Glomerular endothelial cell (primary cell): ENCODE measurements at regions not wholly inside any gene's neighbourhood (a gene's known extent, or its start where the extent isn't known, plus 50 kb on each side); places are given as distances from the start of the nearest gene placed in this dataset.

Source experiments
- DNase-seq: peaks from one replicate; pipeline ENCODE4 v3.0.0-alpha.2; 2011; ENCODE audit warnings: low read depth, low spot score; ENCODE audit errors: extremely low read depth

DNA sequence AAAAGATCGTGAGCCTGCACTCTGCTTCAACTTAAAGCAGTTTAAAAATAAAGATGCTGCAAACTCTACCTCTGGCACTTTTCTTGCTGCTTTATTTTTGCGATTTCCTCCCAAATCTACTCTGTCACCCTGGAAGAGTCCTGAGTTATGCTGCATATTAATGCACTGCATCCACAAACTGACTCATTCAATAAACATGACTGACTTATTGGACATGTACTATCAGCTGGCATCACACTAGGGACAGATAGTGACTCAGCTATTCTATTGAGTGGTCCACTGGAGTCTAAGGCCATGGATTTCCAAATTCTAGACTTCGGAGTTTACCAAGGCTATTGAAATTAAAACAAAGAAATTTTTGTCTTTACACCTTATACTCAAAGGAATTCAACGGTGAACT is 90.7 kb upstream of the PTPRR start:
- DNase-seq: no peak

GRCh38 chr12:71010143-71010479 is 89.6 kb upstream of the PTPRR start:
- DNase-seq: no peak

GRCh38 chr12:71009430-71010142 is 89.0 kb upstream of the PTPRR start:
- DNase-seq: no peak

DNA sequence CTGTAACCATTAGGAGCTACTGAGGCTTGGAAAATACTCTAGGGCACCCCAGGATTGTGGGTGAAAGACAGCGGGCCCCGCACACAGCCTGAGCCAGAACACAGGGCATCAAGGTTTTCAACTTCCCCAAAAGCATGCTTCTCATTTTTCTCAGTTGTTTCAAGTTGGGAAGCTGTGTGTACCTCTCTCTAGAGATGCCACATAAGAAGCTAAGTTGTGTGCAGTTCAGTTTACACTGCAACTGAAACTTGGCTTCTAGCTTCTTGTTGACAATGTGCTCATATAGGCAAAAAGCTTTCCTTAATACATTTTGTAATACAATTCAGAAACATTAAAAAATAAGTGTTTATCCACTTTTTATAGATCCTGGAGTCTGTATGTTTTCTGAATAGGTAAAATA is 88.1 kb upstream of the PTPRR start:
- no peak for DNase-seq

DNA sequence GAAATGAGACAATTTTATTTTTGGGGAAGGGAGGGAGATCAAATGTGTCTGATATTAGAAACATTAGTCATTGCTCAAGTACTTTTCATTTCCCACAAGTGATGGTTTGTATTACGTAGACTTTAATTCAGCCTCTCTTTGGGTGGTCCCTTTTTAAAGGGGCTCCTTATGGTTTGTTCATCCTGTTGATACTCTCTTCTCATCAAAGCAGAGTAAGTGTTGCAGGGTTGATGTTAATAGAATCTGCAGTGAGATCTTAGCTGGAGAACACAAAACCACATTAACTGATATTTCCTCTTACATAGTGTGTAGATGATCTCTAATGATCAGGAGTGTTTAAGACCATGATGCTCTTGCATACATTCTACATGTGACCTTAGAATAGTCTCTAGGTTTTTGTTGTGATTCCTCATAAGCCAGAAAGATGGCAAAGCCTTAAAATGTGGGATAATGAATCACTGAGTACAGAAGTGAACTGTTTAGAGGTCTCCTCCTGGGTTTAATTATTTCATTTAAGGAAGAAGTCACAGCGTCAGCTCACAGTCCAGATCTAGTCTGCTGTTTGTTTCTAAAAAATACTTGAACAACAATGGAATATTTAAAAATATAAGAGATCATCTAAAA is 87.4 kb upstream of the PTPRR start:
- no peak for DNase-seq

GRCh38 chr12:71007020-71007419 is 86.5 kb upstream of the PTPRR start:
- no peak for DNase-seq

DNA sequence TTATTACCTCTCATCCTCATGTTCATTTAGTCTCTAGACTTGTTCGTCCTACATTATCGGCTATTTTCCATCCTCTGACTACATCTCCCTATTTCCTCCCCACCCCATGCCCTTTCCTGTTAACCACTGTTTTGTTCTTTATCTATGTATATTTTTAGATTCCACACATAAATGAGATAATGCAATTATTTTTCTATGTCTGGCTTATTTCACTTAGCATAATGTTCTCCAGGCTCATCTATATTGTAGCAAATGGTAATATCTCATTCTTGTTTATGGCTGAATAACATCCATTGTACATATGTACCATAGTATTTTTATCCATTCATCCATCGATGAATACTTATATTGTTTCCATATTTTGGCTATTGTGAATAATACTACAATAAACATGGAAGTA is 84.6 kb upstream of the PTPRR start:
- no peak for DNase-seq

- no peak for DNase-seq
Observed at GRCh38 chr12:71004578-71004977, 84.0 kb upstream of the PTPRR start.

DNA sequence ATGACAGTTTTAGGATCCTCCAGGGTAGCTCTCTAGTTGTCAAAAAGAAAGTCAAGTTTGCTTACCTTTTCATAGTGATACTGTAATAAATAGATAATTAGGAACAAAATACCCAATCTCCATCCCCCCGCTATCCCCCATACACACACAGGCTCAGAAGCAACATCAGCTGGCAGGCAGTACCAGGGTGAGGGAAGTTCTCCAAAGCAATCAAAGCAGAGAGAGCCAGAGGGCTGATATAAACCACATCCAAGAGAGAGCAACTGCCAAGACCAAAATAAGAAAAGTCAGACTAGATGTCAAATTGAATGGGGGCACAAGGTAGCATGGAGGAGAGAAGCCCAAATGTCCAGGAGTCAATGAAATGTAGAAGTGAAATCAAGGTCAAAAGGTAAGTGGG is 80.2 kb upstream of the PTPRR start:
- DNase-seq: no peak

- no peak for DNase-seq
Observed at GRCh38 chr12:71000255-71000654, 79.7 kb upstream of the PTPRR start.

DNA sequence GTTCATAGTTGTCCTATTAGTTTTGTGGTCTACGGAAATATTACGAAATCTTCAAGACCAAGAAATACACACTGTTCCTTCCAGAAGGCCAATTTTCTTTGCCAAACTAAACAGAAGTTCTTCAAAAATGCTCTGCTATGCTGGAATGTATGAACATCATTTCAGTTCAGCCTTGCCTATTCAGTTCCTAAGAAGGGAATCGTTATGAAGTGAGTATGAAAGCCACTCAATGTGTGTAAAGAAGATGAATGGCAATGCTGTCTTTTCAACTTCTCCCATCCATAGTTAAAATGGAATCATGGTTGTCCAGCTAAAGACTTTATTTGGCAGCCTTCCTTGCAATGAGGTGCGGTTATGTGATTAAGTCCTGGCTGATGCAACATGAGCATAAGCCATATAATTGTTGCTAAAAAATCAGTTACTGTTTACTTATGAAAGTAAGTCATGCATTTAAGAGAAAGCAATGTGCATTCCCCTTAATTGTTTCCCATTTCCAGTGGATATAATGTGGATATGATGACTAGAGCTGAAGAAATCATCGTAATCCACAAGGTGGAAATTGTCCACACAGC is 73.8 kb upstream of the PTPRR start:
- no peak for DNase-seq

- DNase-seq: no peak
Observed at GRCh38 chr12:70989232-70989631, 68.7 kb upstream of the PTPRR start.

DNA sequence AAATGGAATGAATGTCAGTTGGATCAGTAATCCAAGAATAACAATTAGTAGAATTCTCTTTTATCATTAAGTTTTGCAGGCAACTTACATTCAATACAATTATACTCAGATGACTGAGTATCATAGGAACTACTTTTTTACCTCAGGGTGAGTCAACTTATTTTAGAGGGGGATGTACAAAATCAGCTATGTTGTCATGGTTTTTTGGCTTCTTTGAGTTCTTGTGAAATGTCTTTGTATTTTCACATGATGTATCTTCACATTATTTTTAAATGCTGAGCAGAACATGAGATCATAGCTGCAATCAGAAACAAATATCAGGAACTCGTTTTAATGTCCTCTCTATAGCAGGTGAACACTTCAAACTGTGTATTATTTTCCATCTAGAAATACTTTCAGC is 65.3 kb upstream of the PTPRR start:
- no peak for DNase-seq

- no peak for DNase-seq
Observed at GRCh38 chr12:70983692-70984091, 63.2 kb upstream of the PTPRR start.

DNA sequence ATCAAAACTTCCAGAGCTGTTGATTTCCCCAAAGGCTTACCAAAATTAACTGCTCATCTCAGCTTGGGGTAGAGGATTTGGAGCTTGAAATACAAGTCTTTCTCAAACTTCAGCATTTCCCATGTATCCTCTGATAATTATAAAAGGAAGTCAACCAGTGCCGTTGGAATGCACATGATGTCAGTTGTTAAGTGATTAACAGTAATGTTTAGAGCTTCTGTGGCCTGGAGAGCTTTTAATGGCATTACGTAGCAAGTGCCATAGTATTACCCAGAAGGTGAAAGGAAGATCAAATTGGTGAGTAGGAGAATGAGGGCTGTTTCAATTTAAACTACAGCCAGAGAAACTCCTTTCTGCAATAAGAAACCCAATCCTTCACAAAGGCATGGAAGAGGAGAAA is 62.5 kb upstream of the PTPRR start:
- no peak for DNase-seq

GRCh38 chr12:70982286-70982685 is 61.7 kb upstream of the PTPRR start:
- DNase-seq: no peak

GRCh38 chr12:70971001-70971794 is 50.7 kb upstream of the PTPRR start:
- no peak for DNase-seq
